GM19328 (cell line): ENCODE measurements at regions not wholly inside any gene's neighbourhood (a gene's known extent, or its start where the extent isn't known, plus 50 kb on each side); places are given as distances from the start of the nearest gene placed in this dataset.
"Not testable (repeated sequence)": the region's sequence is repeated elsewhere in the genome, so short reads cannot be mapped to it uniquely, and the experiment has no call there.

Experiments
- ATAC-seq: cut with Tn5 transposase; IDR thresholded peaks from one replicate; pipeline ENCODE4 v1.9.1; 2021; ENCODE audit warnings: mild to moderate bottlenecking, moderate library complexity; ENCODE audit not compliant: unreplicated experiment

- ATAC-seq = no peak
These were observed 1277.3 kb downstream of the SLITRK5 start for GRCh38 chr13:88948501-88948900.

- no peak for ATAC-seq
These were observed 1287.7 kb downstream of the SLITRK5 start for GRCh38 chr13:88958821-88959220.

GRCh38 chr13:88976466-88976865 lies 1305.3 kb downstream of the SLITRK5 start:
- no peak for ATAC-seq

- ATAC-seq = no peak
These were observed 1307.4 kb downstream of the SLITRK5 start for GRCh38 chr13:88978607-88979006.

GRCh38 chr13:88979465-88980175 lies 1308.4 kb downstream of the SLITRK5 start:
- no peak for ATAC-seq

GRCh38 chr13:89003656-89004055 lies 1332.5 kb downstream of the SLITRK5 start:
- ATAC-seq = no peak

GRCh38 chr13:89011615-89012014 lies 1340.4 kb downstream of the SLITRK5 start:
- ATAC-seq = no peak

- ATAC-seq = no peak
These were observed 1356.6 kb downstream of the SLITRK5 start for GRCh38 chr13:89027694-89028306.

GRCh38 chr13:89029062-89029461 lies 1357.9 kb downstream of the SLITRK5 start:
- ATAC-seq = no peak

GRCh38 chr13:89034015-89034414 lies 1362.8 kb downstream of the SLITRK5 start:
- no peak for ATAC-seq

GRCh38 chr13:89052699-89053098 lies 1381.5 kb downstream of the SLITRK5 start:
- no peak for ATAC-seq

- no peak for ATAC-seq
These were observed 1382.2 kb downstream of the SLITRK5 start for GRCh38 chr13:89053418-89053817.

- ATAC-seq = no peak
These were observed 1386.1 kb downstream of the SLITRK5 start for GRCh38 chr13:89057274-89057673.

GRCh38 chr13:89057862-89058261 lies 1386.7 kb downstream of the SLITRK5 start:
- ATAC-seq = no peak

- ATAC-seq = no peak
These were observed 1390.7 kb downstream of the SLITRK5 start for GRCh38 chr13:89061821-89062220.

- ATAC-seq = peak; percentile 55
These were observed 1395.8 kb downstream of the SLITRK5 start for GRCh38 chr13:89066868-89067466.

- no peak for ATAC-seq
These were observed 1401.8 kb downstream of the SLITRK5 start for GRCh38 chr13:89072979-89073378.

- no peak for ATAC-seq
These were observed 1405.5 kb downstream of the SLITRK5 start for GRCh38 chr13:89076622-89077021.

GRCh38 chr13:89082623-89083022 lies 1411.5 kb downstream of the SLITRK5 start:
- ATAC-seq = no peak

GRCh38 chr13:89088107-89088506 lies 1416.9 kb downstream of the SLITRK5 start:
- not testable (repeated sequence) for ATAC-seq

GRCh38 chr13:89097994-89098393 lies 1426.8 kb downstream of the SLITRK5 start:
- no peak for ATAC-seq

GRCh38 chr13:89113744-89114143 lies 1442.6 kb downstream of the SLITRK5 start:
- no peak for ATAC-seq
